GM23248 (cell line): ENCODE measurements at regions not wholly inside any gene's neighbourhood (a gene's known extent, or its start where the extent isn't known, plus 50 kb on each side); places are given as distances from the start of the nearest gene placed in this dataset.

Experiments used
- EZH2 ChIP-seq: fragments of 200-600 bp; sonication (generic); IDR thresholded peaks from 2 replicates; pipeline ENCODE4 v1.6.1; 2018; ENCODE audit warnings: antibody characterized with exemption, mild to moderate bottlenecking; ENCODE audit not compliant: insufficient read depth, poor library complexity, severe bottlenecking
- EZH2phosphoT487 ChIP-seq: fragments of 200-600 bp; sonication (generic); IDR thresholded peaks from 2 replicates; pipeline ENCODE4 v1.6.1; 2018; ENCODE audit warnings: antibody characterized with exemption, moderate library complexity, mild to moderate bottlenecking, low read depth; ENCODE audit not compliant: insufficient read depth

GRCh38 chr6:142698751-142699150, 246.2 kb downstream of the HIVEP2 start:
- TF ChIP-seq EZH2 (no peak), EZH2phosphoT487 (no peak)
